SHP77 treated with DMSO at 0.1 percent for 48 hours (cell line): ENCODE measurements at regions not wholly inside any gene's neighbourhood (a gene's known extent, or its start where the extent isn't known, plus 50 kb on each side); places are given as distances from the start of the nearest gene placed in this dataset.

ENCODE experiments used
- DNase-seq: peaks from one replicate; lab custom pipeline; 2025; lab: John Stamatoyannopoulos, UW

DNA sequence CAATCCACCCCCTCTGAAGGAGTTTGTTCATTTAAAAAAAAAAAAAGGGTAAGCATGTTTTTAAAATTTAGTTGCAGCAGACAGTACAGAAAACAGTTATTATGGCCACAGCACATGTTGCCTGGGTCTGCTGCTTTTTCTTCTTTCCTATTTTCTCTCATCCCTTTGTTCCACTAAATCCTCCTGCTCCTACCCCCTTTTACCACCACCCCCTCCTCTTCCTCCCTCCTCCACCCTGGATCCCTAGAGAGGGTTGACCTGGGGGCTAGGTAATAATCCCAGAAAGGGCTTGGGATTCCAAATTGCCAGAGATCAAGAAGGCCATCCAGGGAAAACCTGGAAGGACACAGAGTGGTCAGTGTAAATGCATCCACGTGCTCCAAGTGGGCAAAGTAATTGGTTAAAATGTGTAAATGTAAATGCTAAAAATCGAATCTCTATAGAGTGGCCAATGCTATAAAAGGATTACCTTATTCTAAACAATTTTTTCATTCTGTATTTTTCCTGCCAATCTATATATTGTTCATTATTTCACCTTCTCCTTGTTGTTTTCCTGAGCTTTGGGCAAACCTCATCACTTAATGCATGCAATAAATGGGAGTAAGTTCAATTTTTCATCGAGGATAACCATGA, 89.0 kb upstream of the PIK3CG start:
- DNase-seq = no peak

DNA sequence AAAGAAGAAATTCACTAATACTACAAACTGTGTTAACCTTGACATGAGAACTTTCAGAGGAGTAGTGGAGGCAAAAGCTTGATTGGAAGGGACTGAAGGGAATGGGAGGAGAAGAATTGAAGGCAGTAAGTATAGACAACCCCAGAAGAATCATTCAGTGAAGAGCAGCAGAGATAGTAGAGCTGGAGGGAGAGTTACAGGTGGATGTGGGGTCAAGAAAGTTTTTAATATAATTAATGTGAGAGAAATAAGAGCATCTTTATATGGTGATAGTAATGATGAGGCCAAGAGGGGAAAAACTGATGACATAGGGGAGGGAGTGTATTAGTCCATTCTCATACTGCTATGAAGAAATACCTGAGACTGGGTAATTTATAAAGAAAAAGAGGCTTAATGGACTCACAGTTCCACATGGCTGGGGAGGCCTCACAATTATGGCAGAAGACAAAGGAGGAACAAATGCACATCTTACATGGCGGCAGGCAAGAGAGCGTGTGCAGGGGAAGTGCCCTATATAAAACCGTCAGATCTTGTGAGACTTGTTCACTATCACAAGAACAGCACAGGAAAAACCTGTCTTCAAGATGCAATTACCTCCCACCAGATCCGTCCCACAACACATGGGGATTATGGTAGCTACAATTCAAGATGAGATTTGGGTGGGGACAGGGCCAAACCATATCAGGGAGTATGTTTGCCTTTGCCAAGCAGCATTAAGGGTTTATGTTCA, 88.3 kb upstream of the PIK3CG start:
- no peak for DNase-seq

DNA sequence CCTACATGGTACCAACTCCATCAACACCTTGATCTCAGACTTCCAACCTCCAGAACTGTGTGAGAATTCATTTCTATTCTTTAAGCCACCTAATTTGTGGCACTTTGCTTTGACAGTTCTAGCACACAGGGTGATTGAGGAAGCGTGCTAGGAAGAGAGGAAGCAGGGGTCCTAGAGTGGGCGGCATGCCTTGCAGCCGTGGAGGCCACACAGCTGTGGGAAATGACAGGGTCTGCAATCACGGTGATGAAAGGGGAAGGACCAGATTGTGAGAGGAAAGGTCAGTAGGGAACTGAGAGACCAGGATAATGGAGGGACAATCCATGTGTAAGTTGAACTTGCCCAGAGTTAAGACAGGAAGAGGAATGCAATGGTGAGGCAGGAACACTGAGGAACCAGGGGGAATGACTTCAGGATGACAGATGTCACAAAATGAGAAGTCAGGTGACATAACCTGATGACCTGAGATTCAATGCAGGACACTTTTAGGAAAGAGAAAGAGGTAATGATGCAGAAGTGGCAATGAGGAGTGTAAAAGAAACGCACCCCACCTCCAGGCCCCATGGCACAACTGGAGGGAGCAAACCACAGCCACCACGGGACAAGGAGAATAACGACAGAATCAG, 87.3 kb upstream of the PIK3CG start:
- DNase-seq = no peak

DNA sequence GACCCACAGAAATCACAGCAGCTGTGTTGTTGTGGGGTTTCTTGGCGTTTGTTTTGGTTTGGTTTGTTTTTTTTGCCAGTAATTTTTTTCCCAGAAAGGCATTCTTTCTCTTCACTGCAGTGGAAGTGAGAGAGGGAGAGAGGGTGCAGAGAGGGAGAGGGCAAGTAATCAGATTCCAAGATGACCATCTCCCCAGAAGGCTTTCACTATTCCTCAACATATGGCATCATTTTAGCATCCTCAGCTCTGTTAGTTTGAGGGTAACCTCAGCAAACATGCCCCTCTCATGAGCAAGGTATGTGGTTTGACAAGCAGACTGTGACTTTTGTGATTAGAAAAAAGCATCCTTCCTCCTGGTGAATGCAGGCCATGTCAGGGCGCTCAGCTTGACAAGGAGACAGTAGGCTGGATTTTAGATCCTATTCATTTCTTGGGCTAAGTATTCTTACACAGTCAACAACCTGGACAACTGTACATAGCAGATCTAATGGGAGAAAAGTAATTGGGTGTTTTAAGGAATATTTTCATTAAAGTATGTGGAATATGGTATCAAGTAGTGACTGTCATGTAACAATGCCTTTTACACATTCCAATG, 86.3 kb upstream of the PIK3CG start:
- DNase-seq = no peak

DNA sequence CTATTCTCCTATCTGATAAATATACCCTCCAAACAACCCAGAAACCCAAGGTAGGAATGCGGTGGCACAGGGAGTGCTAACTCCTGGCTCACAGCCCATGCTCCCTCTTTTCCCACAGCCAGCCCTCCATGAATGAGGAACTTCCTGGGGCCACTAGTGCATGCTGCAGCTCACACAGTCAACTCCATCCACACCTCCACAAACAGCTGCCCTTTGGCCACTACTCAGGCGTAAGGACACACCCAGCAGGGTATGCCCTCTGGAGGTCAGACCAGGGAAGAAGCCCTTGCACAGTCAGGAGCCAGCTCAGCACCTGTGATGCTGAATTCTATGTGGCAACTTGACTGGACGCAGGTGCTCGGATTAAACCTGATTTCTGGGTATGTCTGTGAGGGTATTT, 85.2 kb upstream of the PIK3CG start:
- no peak for DNase-seq

DNA sequence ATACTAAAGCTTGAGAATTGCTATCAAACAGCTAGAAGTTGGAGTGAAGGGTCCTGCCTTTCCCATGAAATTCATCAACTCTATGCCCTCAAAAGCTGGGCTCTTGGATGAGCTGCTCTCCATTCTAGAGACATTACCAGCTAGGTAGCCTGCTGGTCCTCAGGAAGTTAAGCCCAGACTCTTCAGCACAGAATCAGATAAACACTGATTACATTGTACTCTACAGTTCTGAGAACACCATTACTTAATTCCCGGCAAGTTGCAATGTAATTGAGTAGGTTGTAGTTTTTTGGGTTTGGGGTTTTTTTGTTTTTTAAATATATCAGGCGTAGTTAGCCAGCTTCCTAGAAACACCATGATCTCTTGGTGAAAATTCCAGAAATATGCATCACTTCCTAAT, 84.1 kb upstream of the PIK3CG start:
- no peak for DNase-seq

DNA sequence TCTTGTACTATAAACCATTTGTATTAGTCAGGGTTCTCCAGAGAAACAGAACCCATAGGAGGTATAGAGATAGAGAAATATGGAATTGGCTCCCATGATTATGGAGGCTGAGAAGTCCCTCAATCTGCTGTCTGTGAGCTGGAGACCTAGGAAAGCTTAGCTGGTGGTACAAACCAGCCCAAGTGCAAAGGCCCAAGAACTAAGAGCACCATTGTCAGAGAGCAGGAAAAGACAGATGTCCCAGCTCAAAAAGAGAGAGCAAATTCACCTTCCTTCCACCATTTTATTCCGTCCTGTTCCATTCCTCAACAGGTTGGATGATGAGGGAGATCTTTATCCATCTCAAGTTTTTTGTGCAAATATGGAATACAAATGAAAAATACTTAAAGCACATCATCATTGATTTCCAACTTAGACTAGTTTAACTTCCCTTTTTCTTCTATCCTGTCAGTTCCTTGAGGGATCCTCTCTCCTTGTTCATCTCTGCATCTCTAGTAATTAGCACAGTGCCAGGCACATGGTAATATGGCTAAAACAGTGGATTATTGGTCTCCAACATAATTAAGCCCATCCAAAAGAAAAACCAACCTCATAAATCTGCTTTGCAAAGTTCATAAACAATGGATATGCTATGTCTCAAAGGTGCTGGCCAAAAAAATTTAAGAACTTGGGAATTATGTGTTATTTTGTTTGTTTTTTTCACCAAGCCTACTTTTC, 83.1 kb upstream of the PIK3CG start:
- no peak for DNase-seq

DNA sequence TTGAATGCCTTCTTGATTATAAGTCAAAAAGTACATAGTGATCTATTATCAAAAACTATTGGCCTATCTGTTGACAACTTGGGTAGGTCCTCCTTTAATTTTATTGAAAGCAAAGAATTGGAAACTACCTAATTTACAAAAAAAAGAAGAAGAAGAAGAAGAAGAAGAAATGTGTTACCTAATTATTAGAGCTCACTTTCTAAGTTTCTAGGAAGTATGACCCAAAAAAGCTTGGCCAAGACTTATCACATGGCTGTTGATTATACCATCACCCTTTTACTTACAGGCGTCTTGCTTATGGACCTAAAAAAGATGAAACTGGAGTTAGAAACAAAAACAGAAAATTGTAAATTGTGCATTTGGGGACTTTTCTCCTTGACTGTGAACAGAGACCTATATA, 81.8 kb upstream of the PIK3CG start:
- DNase-seq = no peak

DNA sequence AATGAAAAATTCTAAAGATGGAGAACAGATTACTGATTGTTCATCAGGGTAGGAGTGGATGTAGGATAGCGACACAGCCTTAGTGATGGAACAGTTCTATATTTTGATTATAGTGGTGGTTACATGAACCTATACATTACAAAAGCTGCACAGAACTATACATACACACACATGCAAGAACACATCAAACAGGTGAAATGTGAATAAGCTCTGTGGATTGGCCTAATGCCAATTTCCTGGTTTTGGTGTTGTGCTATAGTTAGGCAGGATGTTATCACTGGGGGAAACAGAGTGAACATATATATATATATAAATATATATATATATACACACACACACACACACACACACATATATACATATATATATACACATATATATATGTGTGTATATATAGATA, 76.4 kb upstream of the PIK3CG start:
- DNase-seq = no peak

DNA sequence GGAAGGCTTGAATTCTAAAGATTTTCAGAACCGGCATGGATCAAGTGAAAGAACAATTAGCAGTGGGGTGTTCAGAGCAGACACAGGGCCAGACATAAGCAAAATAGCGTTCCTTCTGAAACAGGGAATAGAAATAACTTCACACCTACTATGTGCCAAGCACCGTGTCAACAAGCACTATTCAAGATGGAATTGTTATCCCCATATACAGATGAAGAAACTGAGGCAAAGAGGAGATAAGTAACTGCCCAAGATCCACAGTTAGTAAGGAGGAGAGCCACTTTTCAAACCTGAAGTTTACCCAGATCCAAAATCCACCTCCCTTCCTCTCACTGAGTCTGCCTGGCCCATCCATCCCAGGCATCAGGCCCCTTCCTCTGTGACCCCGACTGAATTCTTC, 73.6 kb upstream of the PIK3CG start:
- DNase-seq = no peak

DNA sequence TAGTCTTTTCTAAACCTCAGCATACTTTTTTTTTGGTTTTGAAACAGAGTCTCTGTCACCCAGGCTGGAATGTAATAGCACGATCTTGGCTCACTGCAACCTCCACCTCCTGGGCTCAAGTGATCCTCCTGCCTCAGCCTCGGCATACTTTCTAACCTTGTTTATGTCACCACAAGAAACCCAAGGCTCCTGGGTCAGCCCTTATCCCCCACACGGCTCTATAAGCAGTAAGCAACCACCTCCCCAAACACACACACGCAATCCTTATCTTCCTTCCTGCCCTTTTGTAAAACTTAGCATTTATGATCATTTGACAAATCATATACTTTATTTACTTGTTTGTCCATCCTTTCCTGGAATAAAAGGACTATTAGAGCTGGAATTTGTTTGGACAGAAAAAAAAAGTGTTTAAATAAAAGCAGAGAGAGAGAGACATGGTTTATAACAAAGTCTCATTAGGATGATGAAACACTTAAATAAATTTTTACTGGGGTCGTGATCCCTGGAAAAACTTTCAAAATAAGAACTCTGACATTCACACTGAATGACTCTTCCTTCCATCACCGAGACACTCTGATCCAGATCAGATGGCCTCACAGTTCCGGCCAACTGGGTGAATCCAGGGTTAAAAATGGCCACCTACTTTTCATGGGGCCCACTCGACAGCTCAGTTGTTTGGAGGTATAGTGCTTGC, 72.7 kb upstream of the PIK3CG start:
- no peak for DNase-seq

DNA sequence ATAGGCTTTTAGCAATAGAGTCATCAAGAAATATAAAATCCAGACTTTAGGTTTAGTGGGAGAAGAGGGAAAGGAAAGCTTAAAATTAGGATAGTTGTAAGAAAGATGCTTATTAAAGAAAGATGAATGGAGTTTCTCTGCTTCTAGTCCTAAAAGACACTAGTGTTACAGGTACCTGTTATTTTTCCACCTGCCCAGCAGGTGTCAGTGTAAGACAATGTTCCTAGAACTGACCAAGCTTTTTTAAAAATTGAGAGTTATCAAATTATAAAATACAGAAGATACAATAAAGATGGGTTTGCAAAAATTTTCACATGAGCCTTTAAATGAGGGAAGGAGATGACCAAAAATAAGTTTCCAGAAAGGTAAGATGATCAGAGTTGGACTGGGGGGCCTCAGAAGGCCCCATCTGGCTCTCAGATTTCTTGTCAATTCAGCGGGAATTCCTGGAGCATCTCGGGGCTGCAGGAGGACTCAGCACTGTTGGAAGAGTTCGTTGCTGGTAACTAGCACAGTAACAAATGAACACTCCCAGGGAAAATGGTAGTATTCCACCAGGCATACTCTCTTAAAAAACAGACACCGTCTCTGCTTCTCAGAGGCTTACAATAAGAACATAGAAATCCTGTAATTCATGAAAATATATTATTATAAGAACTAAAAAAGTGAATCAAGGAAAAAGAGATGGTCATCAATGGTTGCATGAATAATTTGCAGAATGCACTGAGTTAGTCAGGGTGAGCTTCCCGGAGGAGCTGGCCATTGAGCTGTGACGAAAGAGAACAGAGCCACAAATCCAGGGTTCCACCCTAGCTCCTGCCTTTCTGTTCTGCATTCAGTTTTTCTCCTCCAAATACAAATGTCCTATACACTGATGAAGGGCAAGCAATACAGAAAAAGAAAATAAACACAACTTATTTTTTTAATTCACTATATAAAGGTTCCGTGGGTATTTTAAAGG, 71.8 kb upstream of the PIK3CG start:
- DNase-seq = no peak

DNA sequence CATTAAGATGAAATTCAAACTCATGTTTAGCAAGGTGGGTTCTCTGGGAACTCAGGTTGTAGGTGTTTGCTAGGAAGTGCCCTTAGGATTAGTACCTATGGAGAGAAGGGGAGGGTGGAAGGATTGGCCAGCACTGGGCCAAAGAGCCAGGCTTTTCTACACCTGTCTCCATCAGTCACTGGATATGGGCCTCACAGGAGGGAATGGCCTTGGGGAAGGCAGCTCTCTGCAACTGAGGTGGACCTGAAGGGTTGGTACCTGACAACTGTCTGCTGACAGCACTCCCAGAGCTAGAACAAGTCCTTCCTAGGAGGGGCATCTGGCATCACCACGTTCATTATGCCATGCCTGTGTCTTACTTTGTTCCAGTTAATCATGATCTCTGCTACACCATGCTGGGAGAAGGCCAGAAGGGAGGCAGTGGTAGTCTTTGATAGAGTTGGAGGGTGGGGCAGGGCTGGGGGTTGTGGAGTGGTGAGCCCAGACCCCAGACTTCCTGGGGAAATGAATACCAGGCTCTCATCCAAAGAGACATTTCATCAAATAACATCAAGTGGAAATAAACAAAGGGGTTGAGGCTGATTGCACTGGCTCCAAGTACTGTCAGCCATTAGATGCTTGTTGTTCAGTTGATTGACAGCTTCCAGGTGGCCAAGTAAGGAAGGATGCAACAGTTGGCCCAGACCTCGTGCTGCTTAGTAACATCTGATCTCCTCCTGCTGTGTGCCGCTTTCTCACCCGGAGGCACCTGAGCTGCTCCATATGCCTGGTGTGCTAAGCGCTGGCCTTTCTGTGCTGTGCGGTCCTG, 70.6 kb upstream of the PIK3CG start:
- DNase-seq = no peak

DNA sequence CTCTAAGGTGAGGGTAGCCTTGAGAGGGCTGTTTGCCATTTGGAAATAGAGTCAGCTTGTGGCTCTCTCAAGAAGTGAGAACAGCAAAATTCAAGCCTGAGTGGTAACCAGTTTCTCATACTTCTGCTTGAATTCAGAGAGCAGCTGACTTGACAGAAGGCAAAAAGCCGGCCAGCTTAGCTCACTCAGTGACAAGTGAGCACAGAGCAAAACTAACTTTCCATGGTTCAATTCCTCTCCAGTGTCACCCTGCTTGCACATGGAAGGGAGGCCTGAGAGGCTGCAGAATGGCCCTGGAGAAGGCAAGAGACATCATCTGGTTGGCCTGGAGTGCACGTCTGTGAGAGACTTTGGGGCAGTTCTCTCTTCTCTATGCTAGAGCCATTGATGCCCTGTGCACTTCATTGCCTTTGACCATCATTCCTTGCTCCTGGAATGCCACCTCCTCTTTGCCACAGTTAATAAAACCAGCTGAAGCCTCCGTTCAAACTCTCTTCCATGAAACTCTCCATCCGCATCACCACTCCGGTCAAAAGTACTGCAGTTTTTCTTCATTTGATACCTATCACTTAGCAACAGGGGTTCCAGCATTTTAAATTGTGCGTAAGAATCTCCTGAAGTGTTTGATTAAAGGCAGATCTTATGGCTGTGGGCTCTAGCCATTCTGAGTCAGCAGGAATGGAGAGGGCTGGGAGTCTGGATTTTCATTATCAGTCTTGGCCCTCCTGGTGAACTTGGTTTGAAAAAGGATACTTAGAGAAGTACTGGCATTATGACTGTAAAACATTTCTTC, 69.8 kb upstream of the PIK3CG start:
- DNase-seq = no peak

DNA sequence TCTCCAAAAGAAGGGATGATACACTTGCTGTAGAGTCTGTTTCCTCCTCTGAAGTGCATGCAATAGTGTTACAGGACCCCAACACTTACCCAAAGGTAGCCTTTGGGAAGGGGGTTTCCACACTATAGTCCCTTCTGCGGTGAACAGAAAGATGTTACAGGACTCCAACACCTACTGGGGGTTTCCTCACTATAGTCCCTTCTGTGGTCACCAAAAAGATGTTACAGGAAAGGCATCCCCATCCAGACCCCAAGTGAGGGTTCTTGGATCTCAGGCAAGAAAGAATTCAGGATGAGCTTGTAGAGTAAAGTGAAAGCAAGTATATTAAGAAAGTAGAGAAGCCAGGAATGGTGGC, 69.2 kb upstream of the PIK3CG start:
- DNase-seq = no peak

DNA sequence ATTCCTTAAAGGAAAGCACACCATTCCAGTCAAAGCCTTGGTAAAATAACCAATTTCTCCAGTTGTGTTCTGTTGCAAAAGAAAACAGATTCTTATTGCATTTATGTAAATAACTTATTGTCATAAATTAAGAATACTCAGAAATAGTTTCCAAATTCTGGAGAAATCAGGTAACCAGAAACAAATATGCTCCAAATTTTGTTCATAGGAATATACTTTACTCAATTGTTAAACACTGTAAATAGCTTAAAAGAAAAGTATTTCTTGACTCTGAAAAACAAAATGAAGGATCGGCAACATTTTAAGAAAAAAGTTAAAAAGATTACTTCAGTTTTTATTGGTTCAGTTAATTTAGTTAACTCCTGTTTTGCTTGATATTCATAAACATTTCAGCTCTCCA, 67.1 kb upstream of the PIK3CG start:
- no peak for DNase-seq

DNA sequence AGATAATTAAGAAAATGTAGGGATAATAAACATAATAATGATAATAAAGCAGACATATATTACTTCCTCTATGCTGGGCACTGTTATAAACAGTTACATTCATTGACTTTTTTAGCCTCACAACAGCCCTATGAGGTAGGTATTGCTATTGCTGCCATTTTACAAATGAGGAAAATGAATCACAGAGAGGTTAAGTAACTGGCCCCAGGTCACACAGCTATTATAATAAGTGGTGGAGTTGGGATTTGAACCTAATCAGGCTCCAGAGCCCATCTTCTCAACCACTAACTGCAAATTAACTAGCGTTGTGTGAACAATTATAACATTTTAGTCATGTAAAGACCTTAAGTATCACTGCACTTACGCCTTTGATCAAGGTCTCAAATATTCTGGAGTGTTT, 62.5 kb upstream of the PIK3CG start:
- no peak for DNase-seq

DNA sequence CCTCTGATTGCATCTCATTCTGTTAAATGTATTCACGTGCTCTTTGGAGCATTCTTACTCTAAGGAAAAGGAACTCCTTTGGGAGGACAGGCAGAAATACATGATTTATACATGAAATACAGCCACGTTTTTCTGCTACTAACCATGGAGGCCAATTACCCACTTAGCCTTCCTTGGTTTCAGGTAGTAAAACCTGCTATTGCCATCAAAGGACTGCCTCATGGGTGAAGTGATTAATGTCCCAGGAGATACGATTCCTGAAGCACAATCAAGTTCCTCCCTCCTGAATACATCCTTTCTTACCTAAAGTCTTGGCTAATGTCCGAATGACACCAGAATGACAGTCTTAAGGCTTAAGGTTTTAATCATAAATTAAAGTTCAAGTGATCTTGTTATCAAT, 58.5 kb upstream of the PIK3CG start:
- DNase-seq = no peak

DNA sequence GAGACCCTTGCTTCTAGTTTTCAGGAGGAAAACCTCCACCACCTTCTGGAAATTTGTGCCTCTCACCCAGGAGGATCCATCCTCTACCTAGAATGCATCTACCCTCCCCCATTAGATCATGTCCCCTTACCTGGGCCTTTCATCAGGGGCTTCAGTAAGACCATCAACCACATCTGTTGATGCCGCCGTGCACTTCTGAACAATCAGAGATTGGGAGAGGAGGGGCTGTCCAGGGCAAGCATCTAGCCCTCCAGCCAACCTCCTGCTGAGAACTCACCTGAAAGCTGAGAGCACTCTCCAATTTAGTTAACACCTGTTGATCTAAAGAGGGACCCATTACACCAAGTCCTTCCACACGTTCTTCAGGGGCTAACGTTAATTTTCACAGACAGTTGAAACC, 57.6 kb upstream of the PIK3CG start:
- no peak for DNase-seq
